OCI-LY1 (cell line): ENCODE measurements at regions not wholly inside any gene's neighbourhood (a gene's known extent, or its start where the extent isn't known, plus 50 kb on each side); places are given as distances from the start of the nearest gene placed in this dataset.

Experiments
- H2AFZ ChIP-seq: fragments of 200-600 bp; sonication (generic), shearing (Covaris generic); 2 replicates; pipeline ENCODE4 v1.6.0; 2014; ENCODE audit warnings: antibody characterized with exemption, mild to moderate bottlenecking, low read length
- H3F3A ChIP-seq: fragments of 200-600 bp; sonication (generic), shearing (Covaris generic); 2 replicates; pipeline ENCODE4 v1.6.0; 2014; ENCODE audit warnings: mild to moderate bottlenecking, antibody characterized with exemption, low read length, moderate library complexity; ENCODE audit not compliant: insufficient read depth
- H3K27ac ChIP-seq: fragments of 200-600 bp; sonication (generic); 2 replicates; pipeline ENCODE4 v1.5.1; 2014; ENCODE audit warnings: low read length, mixed run types, mild to moderate bottlenecking, low read depth; ENCODE audit not compliant: poor library complexity, severe bottlenecking
- H3K27me3 ChIP-seq: fragments of 200-600 bp; sonication (generic); 2 replicates; pipeline ENCODE4 v1.6.0; 2014; ENCODE audit warnings: antibody characterized with exemption, mild to moderate bottlenecking, low read length, moderate library complexity; ENCODE audit not compliant: insufficient read depth
- H3K36me3 ChIP-seq: fragments of 200-600 bp; sonication (generic); 2 replicates; pipeline ENCODE4 v1.6.1; 2014; ENCODE audit warnings: mild to moderate bottlenecking, antibody characterized with exemption, low read length, moderate library complexity, mixed read lengths; ENCODE audit not compliant: insufficient read depth
- H3K4me1 ChIP-seq: fragments of 200-600 bp; sonication (generic); 2 replicates; pipeline ENCODE4 v1.5.1; 2014; ENCODE audit warnings: mild to moderate bottlenecking, low read length, moderate library complexity; ENCODE audit not compliant: insufficient read depth, severe bottlenecking
- H3K4me2 ChIP-seq: fragments of 200-600 bp; sonication (generic), shearing (Covaris generic); 2 replicates; pipeline ENCODE4 v1.6.1; 2014; ENCODE audit warnings: low read length
- H3K4me3 ChIP-seq: fragments of 200-600 bp; sonication (generic); 2 replicates; pipeline ENCODE4 v1.5.1; 2014; ENCODE audit warnings: low read length, low read depth, mild to moderate bottlenecking, mixed read lengths; ENCODE audit not compliant: poor library complexity, severe bottlenecking
- H3K79me2 ChIP-seq: fragments of 200-600 bp; shearing (Covaris generic); 2 replicates; pipeline ENCODE4 v1.6.1; 2016; ENCODE audit warnings: mixed run types, low read length, mixed read lengths; ENCODE audit not compliant: insufficient read depth
- H3K9ac ChIP-seq: fragments of 200-600 bp; sonication (generic), shearing (Covaris generic); 2 replicates; pipeline ENCODE4 v1.6.1; 2014; ENCODE audit warnings: mild to moderate bottlenecking, low read length, mixed read lengths
- H3K9me2 ChIP-seq: fragments of 200-600 bp; sonication (generic), shearing (Covaris generic); 2 replicates; pipeline ENCODE4 v1.6.1; 2014; ENCODE audit warnings: low read depth, mild to moderate bottlenecking, low read length, mixed read lengths
- H3K9me3 ChIP-seq: fragments of 200-600 bp; shearing (Covaris generic); 2 replicates; pipeline ENCODE4 v1.6.1; 2014; ENCODE audit warnings: low read length, mixed read lengths
- H4K20me1 ChIP-seq: fragments of 200-600 bp; sonication (generic), shearing (Covaris generic); 2 replicates; pipeline ENCODE4 v1.6.0; 2016; ENCODE audit warnings: mild to moderate bottlenecking, low read length; ENCODE audit not compliant: insufficient read depth
- EZH2 ChIP-seq: fragments of 200-600 bp; sonication (generic), shearing (Covaris generic); IDR thresholded peaks from 2 replicates; pipeline ENCODE4 v1.8.0; 2017; ENCODE audit warnings: borderline replicate concordance, mixed run types, mild to moderate bottlenecking, antibody characterized with exemption, low read length, moderate library complexity, mixed read lengths
- TF ChIP-seq, protein P1 (sequence below): fragments of 200-600 bp; sonication (generic), shearing (Covaris generic); IDR thresholded peaks from 2 replicates; pipeline ENCODE4 v1.5.1; 2017; ENCODE audit warnings: mild to moderate bottlenecking, antibody characterized with exemption, low read length, moderate library complexity, mixed read lengths

DNA sequence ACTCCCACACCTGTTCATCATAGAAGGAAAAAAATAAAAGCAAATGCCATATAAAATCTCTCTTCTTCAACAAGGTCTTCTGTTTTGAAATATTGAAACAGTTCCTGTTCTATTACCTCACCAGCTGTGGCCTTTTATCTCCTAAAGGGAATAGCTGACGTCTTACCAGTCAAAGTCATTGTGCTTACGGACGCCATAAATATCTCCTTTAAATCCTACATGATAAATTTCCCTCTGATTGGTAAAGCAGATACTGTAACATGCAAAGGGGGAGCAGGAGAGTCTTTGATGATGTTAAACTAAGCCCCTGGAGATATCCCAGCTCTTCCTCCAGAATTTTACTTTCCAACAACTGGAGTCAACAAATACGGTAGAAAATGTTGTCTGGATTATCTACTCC lies 168.4 kb downstream of the ZC3H11B start:
- no peak overlapping the region for H2AFZ ChIP-seq
- H3F3A ChIP-seq = no peaks in the 10 kb centered on the region
- H3K4me1 ChIP-seq = no peaks in the 10 kb centered on the region
- no peaks in the 10 kb centered on the region for H3K9me2 ChIP-seq
- no peak overlapping the region for H3K9ac ChIP-seq
- H3K27ac ChIP-seq = no peak overlapping the region
- H3K9me3 ChIP-seq = no peaks in the 10 kb centered on the region
- no peaks in the 10 kb centered on the region for H3K27me3 ChIP-seq
- no peaks in the 10 kb centered on the region for H3K36me3 ChIP-seq
- H3K4me3 ChIP-seq = no peak overlapping the region
- no peak overlapping the region for H3K4me2 ChIP-seq
- no peaks in the 10 kb centered on the region for H4K20me1 ChIP-seq
- H3K79me2 ChIP-seq = no peaks in the 10 kb centered on the region
- TF ChIP-seq, protein P1, sequence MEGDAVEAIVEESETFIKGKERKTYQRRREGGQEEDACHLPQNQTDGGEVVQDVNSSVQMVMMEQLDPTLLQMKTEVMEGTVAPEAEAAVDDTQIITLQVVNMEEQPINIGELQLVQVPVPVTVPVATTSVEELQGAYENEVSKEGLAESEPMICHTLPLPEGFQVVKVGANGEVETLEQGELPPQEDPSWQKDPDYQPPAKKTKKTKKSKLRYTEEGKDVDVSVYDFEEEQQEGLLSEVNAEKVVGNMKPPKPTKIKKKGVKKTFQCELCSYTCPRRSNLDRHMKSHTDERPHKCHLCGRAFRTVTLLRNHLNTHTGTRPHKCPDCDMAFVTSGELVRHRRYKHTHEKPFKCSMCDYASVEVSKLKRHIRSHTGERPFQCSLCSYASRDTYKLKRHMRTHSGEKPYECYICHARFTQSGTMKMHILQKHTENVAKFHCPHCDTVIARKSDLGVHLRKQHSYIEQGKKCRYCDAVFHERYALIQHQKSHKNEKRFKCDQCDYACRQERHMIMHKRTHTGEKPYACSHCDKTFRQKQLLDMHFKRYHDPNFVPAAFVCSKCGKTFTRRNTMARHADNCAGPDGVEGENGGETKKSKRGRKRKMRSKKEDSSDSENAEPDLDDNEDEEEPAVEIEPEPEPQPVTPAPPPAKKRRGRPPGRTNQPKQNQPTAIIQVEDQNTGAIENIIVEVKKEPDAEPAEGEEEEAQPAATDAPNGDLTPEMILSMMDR = no peak
- TF ChIP-seq EZH2 = no peak

DNA sequence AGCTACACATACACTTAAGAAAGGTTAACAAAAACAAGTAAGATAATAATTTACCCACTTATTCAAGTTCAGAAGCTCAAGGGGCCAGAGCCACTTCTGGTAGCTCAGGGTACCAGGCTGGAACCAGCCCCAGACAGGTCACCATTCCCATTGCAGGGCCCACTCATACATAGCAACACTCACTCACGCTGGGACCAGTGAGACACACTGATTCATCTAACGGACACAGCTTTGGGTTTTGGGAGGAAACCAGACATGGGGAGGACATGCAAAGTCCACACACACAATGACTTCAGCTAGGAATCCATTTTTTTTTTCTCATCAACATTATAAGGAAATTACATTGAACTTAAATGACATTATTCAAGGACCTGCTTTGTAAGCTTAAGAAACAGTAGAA lies 169.1 kb downstream of the ZC3H11B start:
- no peak overlapping the region for H3K4me2 ChIP-seq
- TF ChIP-seq, protein P1 = no peak
- TF ChIP-seq EZH2 = no peak
- no peaks in the 10 kb centered on the region for H3K9me2 ChIP-seq
- H3F3A ChIP-seq = no peaks in the 10 kb centered on the region
- H4K20me1 ChIP-seq = no peaks in the 10 kb centered on the region
- no peak overlapping the region for H3K4me3 ChIP-seq
- no peaks in the 10 kb centered on the region for H3K79me2 ChIP-seq
- H3K27me3 ChIP-seq = no peaks in the 10 kb centered on the region
- H3K4me1 ChIP-seq = no peaks in the 10 kb centered on the region
- no peaks in the 10 kb centered on the region for H3K36me3 ChIP-seq
- H2AFZ ChIP-seq = no peak overlapping the region
- no peak overlapping the region for H3K9ac ChIP-seq
- no peak overlapping the region for H3K27ac ChIP-seq
- H3K9me3 ChIP-seq = no peaks in the 10 kb centered on the region

DNA sequence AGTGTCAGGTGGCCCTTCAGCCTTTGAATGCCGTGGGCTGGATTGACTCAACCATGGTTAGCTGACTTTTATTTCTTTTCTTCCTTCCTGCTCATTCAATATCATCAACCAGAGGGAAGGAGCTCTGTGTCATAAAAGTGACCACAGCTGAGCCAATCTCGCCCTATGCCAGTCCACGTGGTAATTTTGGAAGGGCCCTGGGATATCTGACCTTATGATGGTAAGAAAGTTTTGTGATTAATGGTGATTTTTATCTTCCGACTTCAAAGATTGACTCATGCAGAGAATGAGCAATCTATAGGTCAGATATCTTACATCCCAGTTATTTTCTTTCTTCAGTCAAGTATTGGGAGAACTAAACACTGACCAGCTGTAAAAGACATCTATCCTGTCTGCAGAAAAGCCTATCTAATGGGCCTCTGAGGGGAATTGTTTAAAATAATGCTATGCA lies 170.3 kb downstream of the ZC3H11B start:
- Histone ChIP-seq H3K27ac (no peak overlapping the region), H3K9me3 (no peaks in the 10 kb centered on the region), H3K9ac (no peak overlapping the region), H4K20me1 (no peaks in the 10 kb centered on the region), H3K9me2 (no peaks in the 10 kb centered on the region), H3K79me2 (no peaks in the 10 kb centered on the region), H3K4me1 (no peaks in the 10 kb centered on the region), H3K36me3 (no peaks in the 10 kb centered on the region), H3F3A (no peaks in the 10 kb centered on the region), H3K27me3 (no peaks in the 10 kb centered on the region), H3K4me2 (no peak overlapping the region), H3K4me3 (no peak overlapping the region), H2AFZ (no peak overlapping the region)
- TF ChIP-seq EZH2 = no peak
- TF ChIP-seq, protein P1 = no peak
